D721Med (cell line): ENCODE measurements at regions not wholly inside any gene's neighbourhood (a gene's known extent, or its start where the extent isn't known, plus 50 kb on each side); places are given as distances from the start of the nearest gene placed in this dataset.

Source experiments
- DNase-seq: peaks from one replicate; pipeline ENCODE4 v3.0.0; 2011; ENCODE audit warnings: low spot score; ENCODE audit not compliant: insufficient read length
- FAIRE-seq: peaks from 2 replicates; lab custom pipeline; 2011; peaks lifted over from hg19 to GRCh38; lab: Jason Lieb, UNC
- TF ChIP-seq, protein P1 (sequence below): IDR thresholded peaks from 2 replicates; pipeline ENCODE4 v1.5.1; 2012; ENCODE audit warnings: mild to moderate bottlenecking, control low read depth; ENCODE audit not compliant: insufficient read depth; ENCODE audit errors: missing control alignments

DNA sequence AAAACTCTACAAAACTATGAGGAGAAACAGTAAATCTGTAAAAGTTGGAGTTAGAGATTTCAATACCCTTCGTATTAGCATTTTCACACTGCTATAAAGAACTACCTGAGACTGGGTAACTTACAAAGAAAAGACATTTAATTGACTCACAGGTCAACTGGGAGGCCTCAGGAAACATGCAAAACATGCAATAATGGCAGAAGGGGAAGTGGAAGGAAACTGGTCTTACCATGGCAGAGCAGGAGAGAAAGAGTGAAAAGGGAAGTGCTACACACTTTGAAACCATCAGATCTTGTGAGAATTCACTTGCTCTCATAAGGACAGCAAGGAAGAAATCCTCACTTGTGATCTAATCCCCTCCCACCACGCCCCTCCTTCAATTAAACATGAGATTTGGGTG is 949.9 kb downstream of the TECRL start:
- FAIRE-seq (no peak), DNase-seq (no peak)
- TF ChIP-seq, protein P1, sequence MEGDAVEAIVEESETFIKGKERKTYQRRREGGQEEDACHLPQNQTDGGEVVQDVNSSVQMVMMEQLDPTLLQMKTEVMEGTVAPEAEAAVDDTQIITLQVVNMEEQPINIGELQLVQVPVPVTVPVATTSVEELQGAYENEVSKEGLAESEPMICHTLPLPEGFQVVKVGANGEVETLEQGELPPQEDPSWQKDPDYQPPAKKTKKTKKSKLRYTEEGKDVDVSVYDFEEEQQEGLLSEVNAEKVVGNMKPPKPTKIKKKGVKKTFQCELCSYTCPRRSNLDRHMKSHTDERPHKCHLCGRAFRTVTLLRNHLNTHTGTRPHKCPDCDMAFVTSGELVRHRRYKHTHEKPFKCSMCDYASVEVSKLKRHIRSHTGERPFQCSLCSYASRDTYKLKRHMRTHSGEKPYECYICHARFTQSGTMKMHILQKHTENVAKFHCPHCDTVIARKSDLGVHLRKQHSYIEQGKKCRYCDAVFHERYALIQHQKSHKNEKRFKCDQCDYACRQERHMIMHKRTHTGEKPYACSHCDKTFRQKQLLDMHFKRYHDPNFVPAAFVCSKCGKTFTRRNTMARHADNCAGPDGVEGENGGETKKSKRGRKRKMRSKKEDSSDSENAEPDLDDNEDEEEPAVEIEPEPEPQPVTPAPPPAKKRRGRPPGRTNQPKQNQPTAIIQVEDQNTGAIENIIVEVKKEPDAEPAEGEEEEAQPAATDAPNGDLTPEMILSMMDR = no peak

DNA sequence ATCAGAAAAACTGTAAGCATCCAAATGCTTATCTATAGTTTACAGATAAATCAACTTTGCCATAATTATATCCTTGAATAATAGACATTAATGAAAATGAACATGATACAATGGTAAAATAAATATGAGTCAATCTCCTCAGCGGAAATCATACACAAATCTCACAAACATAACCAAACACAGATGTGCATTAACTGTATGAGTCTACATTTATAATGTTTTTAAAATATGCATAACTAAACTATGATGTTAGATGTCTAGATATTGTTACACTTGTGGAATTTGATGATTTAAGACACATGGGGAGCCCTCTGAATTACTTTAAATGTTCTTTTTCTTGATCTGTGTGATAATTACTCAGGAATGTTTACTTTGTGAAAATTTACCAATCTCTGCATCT is 951.2 kb downstream of the TECRL start:
- FAIRE-seq (no peak), DNase-seq (no peak)
- TF ChIP-seq, protein P1 = no peak

DNA sequence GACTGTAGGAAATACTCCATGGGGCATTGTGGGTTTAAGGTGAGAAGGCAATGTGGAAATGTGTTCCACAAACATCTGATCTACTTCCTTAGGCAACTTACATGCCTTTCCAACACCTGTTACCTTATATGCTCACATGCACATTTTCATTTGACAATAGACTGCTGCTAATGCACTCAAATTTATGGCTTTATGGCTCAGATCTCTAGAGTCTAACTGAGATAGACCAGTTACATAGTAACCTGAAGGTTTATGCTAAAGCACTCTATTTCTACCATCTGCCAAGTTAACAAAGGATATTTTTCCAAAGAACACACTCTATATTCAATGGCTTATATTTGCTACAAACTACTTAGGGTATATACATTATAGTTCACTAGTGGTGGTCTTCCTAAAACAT is 969.0 kb downstream of the TECRL start:
- TF ChIP-seq, protein P1 = no peak
- FAIRE-seq = no peak
- no peak for DNase-seq

DNA sequence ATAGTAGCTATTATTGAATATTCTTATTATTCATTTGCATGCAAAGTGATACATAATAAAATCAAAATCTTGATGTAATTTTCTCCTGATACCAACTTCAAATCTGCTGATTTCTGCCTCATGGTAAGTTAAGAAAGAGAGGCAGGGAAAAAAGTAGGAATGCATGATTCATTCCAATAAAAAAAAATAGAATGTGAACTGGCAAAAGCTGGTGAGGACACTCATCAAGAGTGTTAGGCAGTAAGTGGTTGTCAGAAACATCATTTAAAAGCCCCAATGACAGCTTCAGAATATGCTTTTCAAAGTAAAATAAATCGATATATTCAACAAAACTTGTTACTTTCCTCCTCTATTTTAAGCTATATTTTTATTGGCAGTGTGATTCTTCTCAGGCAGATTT is 979.1 kb downstream of the TECRL start:
- no peak for FAIRE-seq
- TF ChIP-seq, protein P1 = no peak
- DNase-seq = no peak

DNA sequence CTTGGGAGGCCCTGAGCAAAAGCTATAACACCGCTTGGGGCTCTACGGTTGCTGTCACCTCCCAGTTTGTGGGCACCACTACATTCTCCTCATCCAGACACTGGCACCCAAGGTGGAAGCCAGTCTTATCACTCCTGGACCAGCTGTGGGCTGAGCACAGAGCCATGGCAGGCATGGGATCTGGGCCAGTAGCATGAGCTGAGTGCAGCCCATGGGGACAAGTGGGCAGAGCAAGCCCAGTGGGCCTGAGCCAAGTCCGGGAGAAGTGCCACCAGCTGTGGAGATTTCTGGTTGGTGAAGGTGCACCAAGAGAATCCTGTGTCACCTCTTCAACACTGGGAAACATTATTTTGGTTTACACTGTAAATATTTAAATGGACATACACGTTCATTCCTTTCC is 1013.0 kb downstream of the TECRL start:
- no peak for DNase-seq
- FAIRE-seq = no peak
- TF ChIP-seq, protein P1 = no peak

DNA sequence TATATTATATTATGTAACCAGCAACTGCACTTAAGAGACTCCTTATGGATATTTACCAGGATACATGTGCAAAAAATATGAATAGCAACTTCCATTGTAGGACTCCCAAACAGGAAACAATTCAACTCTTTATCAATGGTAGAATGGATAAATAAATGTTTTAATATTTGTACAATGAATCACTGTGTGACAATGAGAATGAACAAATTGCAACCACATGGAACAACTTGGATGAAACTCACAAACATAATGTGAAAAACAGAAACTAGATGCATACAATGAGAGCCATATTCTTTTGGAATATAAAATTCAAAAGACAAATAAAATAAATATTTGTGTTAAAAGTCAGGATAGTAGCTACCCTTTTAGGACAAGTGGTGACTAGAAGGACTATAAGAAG is 1015.7 kb downstream of the TECRL start:
- TF ChIP-seq, protein P1 = no peak
- DNase-seq (no peak), FAIRE-seq (no peak)

DNA sequence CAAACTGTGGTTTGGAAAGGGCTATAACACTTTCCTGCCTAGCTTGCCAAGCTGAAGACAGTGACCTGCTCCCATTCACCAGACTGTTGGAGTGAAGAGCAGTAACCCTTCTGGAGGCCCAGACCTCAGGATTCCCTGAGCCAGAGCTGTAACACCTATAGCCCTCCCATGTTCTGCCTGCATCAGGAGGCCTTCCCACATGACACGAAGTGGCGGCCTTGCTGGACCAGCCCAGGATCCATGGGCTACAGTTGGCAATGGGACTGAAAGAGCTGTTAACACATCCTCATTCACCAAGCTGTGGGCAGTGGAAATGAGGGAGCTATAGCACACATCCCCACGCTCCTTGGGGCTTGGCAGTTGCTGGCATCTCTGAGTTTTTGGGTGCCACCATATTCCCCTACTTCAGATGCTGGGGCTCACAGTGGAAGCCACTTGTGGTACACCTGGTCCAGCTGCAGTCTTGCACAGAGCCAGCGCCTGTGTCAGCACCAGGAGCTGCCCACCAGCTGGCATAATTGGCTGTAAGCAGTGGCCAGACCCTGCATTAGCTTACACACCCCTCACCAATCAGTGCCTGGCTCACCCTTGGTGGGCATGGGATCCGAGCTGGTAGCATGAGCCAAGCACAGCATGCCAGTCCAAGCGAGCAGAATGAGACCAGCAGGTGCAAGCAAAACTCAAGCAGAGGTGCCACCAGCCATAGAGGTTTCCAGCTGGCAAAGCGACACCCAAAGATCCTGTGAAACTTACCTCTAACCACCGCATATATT is 1029.3 kb downstream of the TECRL start:
- DNase-seq (no peak), FAIRE-seq (no peak)
- TF ChIP-seq, protein P1 = no peak
